Endothelial cell of umbilical vein (primary cell): ENCODE measurements at regions not wholly inside any gene's neighbourhood (a gene's known extent, or its start where the extent isn't known, plus 50 kb on each side); places are given as distances from the start of the nearest gene placed in this dataset.

ENCODE experiments used
- POLR2A ChIP-seq: IDR thresholded peaks from 2 replicates; pipeline ENCODE4 v1.6.1; 2012; ENCODE audit warnings: low read depth, mild to moderate bottlenecking, control low read depth, low read length
- TF ChIP-seq, protein P1 (sequence below), 2 donors: IDR thresholded peaks; 1 replicate in 1 of 2; 2 replicates in 1 of 2; pipeline ENCODE4 v1.5.1; 2011; ENCODE audit warnings: low read length in 2 of 2, mild to moderate bottlenecking in 2 of 2, moderate library complexity in 2 of 2, control low read depth in 1 of 2, inconsistent platforms in 1 of 2, low read depth in 1 of 2; ENCODE audit not compliant: insufficient read depth in 1 of 2; ENCODE audit errors: extremely low read depth in 1 of 2
- TF ChIP-seq, protein P2 (sequence below): IDR thresholded peaks from 2 replicates; pipeline ENCODE4 v1.6.1; 2011; ENCODE audit not compliant: insufficient read depth, insufficient read length

DNA sequence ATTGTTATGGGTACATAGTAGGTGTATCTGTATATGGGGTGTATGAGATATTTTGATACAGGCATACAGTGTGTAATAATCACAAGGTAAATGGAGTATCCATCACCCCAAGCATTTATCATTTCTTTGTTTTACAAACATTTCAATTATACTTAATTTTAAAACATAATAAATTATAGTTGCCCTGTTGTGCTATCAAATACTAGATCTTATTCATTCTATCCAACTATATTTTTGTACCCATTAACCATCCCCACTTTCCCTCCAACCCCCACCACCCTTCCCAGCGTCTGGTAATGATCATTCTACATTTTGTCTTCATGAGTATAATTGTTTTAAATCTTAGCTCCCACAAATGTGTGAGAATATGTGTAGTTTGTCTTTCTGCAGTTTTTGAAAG lies 302.6 kb downstream of the FOXG1 start:
- TF ChIP-seq, protein P1, sequence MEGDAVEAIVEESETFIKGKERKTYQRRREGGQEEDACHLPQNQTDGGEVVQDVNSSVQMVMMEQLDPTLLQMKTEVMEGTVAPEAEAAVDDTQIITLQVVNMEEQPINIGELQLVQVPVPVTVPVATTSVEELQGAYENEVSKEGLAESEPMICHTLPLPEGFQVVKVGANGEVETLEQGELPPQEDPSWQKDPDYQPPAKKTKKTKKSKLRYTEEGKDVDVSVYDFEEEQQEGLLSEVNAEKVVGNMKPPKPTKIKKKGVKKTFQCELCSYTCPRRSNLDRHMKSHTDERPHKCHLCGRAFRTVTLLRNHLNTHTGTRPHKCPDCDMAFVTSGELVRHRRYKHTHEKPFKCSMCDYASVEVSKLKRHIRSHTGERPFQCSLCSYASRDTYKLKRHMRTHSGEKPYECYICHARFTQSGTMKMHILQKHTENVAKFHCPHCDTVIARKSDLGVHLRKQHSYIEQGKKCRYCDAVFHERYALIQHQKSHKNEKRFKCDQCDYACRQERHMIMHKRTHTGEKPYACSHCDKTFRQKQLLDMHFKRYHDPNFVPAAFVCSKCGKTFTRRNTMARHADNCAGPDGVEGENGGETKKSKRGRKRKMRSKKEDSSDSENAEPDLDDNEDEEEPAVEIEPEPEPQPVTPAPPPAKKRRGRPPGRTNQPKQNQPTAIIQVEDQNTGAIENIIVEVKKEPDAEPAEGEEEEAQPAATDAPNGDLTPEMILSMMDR (IDR thresholded peaks at IDR 0.05; ENCODE audit: extremely low read depth in 1 of 2, insufficient read depth in 1 of 2, low read depth in 1 of 2, low read length in 2 of 2) = no peak
- TF ChIP-seq, protein P2, sequence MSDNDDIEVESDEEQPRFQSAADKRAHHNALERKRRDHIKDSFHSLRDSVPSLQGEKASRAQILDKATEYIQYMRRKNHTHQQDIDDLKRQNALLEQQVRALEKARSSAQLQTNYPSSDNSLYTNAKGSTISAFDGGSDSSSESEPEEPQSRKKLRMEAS = no peak
- no peak for TF ChIP-seq POLR2A
